Hepatocyte (in vitro differentiated cells): ENCODE measurements at regions not wholly inside any gene's neighbourhood (a gene's known extent, or its start where the extent isn't known, plus 50 kb on each side); places are given as distances from the start of the nearest gene placed in this dataset.

Experiments used
- CTCF ChIP-seq: fragments of 200-600 bp; sonication (generic); IDR thresholded peaks from 2 replicates; pipeline ENCODE4 v1.5.1; 2016; ENCODE audit warnings: antibody characterized with exemption, mild to moderate bottlenecking; ENCODE audit not compliant: poor library complexity
- EZH2 ChIP-seq: fragments of 200-600 bp; sonication (generic); IDR thresholded peaks from 2 replicates; pipeline ENCODE4 v1.6.1; 2016; ENCODE audit warnings: antibody characterized with exemption, mild to moderate bottlenecking, borderline replicate concordance
- EZH2phosphoT487 ChIP-seq: fragments of 200-600 bp; sonication (generic); IDR thresholded peaks from one replicate; pipeline ENCODE4 v1.6.1; 2018; ENCODE audit warnings: antibody characterized with exemption, mild to moderate bottlenecking, low read depth, moderate library complexity; ENCODE audit not compliant: unreplicated experiment, severe bottlenecking

- TF ChIP-seq CTCF: no peak
- TF ChIP-seq EZH2: no peak
- no peak for TF ChIP-seq EZH2phosphoT487
Observed at GRCh38 chr9:79461712-79462111, 110.1 kb upstream of the TLE4 start.
